HepG2 (cell line): ENCODE measurements at regions not wholly inside any gene's neighbourhood (a gene's known extent, or its start where the extent isn't known, plus 50 kb on each side); places are given as distances from the start of the nearest gene placed in this dataset.

ENCODE experiments used
- CHD4 ChIP-seq: fragments of 200-600 bp; sonication (generic); IDR thresholded peaks from 2 replicates; pipeline ENCODE4 v1.7.0; 2017; ENCODE audit warnings: mild to moderate bottlenecking, low read length, borderline replicate concordance
- CREM ChIP-seq, 2 experiments: sonication (generic) in 1 of 2; formaldehyde crosslinking in 1 of 2; IDR thresholded peaks; 2 replicates each; pipeline versions ENCODE4 v1.4.0 to v1.6.1; 2016 to 2020; ENCODE audit warnings: antibody characterized with exemption in 1 of 2, mild to moderate bottlenecking in 1 of 2, missing genetic modification reagents in 1 of 2
- FOXA1 ChIP-seq, 2 experiments: fragments of 450-650 bp in 1 of 2; sonication (generic) in 1 of 2; formaldehyde crosslinking in 1 of 2; IDR thresholded peaks; 2 replicates each; pipeline versions ENCODE4 v1.4.0 to v1.6.1; 2016 to 2020; ENCODE audit warnings: missing genetic modification reagents in 1 of 2
- FOXK1 ChIP-seq: sonication (generic); formaldehyde crosslinking; IDR thresholded peaks from 2 replicates; pipeline ENCODE4 v1.4.0; 2020; ENCODE audit warnings: low read depth, missing genetic modification reagents, borderline replicate concordance
- KDM5A ChIP-seq: fragments of 200-600 bp; sonication (generic); IDR thresholded peaks from 2 replicates; pipeline ENCODE4 v1.7.0; 2018; ENCODE audit warnings: antibody characterized with exemption, mild to moderate bottlenecking, low read length, borderline replicate concordance
- PRPF4 ChIP-seq: fragments of 200-400 bp; formaldehyde crosslinking; IDR thresholded peaks from 2 replicates; pipeline ENCODE4 v1.6.1; 2016; ENCODE audit warnings: low read length, low read depth; ENCODE audit not compliant: poor library complexity, severe bottlenecking
- RBM39 ChIP-seq: fragments of 200-400 bp; formaldehyde crosslinking; IDR thresholded peaks from one replicate; pipeline ENCODE4 v1.6.1; 2018; ENCODE audit warnings: antibody characterized with exemption, mild to moderate bottlenecking, low read depth, low read length; ENCODE audit not compliant: poor library complexity, severe bottlenecking
- SIX4 ChIP-seq: sonication (generic); formaldehyde crosslinking; IDR thresholded peaks from 2 replicates; pipeline ENCODE4 v1.4.0; 2020; ENCODE audit warnings: missing genetic modification reagents
- TBL1XR1 ChIP-seq: fragments of 150-350 bp; IDR thresholded peaks from 2 replicates; pipeline ENCODE4 v1.6.1; 2014; ENCODE audit warnings: borderline replicate concordance, low read length; ENCODE audit not compliant: partially characterized antibody
- THYN1 ChIP-seq: sonication (generic); formaldehyde crosslinking; IDR thresholded peaks from 2 replicates; pipeline ENCODE4 v1.8.1; 2023; ENCODE audit warnings: low read depth, mild to moderate bottlenecking, moderate library complexity, missing genetic modification reagents, borderline replicate concordance
- XBP1 ChIP-seq: sonication (generic); formaldehyde crosslinking; IDR thresholded peaks from 2 replicates; pipeline ENCODE4 v1.5.0; 2020; ENCODE audit warnings: missing genetic modification reagents
- ZFP1 ChIP-seq: IDR thresholded peaks from 2 replicates; pipeline ENCODE4 v1.6.1; 2016
- ZNF12 ChIP-seq: sonication (generic); formaldehyde crosslinking; IDR thresholded peaks from 2 replicates; pipeline ENCODE4 v1.5.0; 2020; ENCODE audit warnings: missing genetic modification reagents
- ZNF280B ChIP-seq: sonication (generic); formaldehyde crosslinking; IDR thresholded peaks from 2 replicates; pipeline ENCODE4 v1.5.0; 2020; ENCODE audit warnings: missing genetic modification reagents, mild to moderate bottlenecking, borderline replicate concordance
- ZNF337 ChIP-seq: sonication (generic); formaldehyde crosslinking; IDR thresholded peaks from 2 replicates; pipeline ENCODE4 v1.5.1; 2020; ENCODE audit warnings: missing genetic modification reagents, low read depth, mild to moderate bottlenecking, borderline replicate concordance
- ZNF557 ChIP-seq: sonication (generic); formaldehyde crosslinking; IDR thresholded peaks from 2 replicates; pipeline ENCODE4 v1.4.0; 2020; ENCODE audit warnings: missing genetic modification reagents
- ZNF775 ChIP-seq: sonication (generic); formaldehyde crosslinking; IDR thresholded peaks from 2 replicates; pipeline ENCODE4 v1.4.0; 2020; ENCODE audit warnings: missing genetic modification reagents, mild to moderate bottlenecking, moderate library complexity, borderline replicate concordance
- ZSCAN9 ChIP-seq: IDR thresholded peaks from 2 replicates; pipeline ENCODE4 v1.6.1; 2016; ENCODE audit warnings: borderline replicate concordance
- TF ChIP-seq, protein P1 (sequence below), 2 experiments: sonication (generic) in 1 of 2; formaldehyde crosslinking in 1 of 2; IDR thresholded peaks; 2 replicates each; pipeline versions ENCODE4 v1.6.1 to v1.9.0; 2014 to 2022; ENCODE audit warnings: antibody characterized with exemption in 1 of 2, borderline replicate concordance in 1 of 2, inconsistent platforms in 1 of 2, low read depth in 1 of 2, missing genetic modification reagents in 1 of 2
- TF ChIP-seq, protein P2 (sequence below): sonication (generic); formaldehyde crosslinking; IDR thresholded peaks from 2 replicates; pipeline ENCODE4 v1.4.0; 2020; ENCODE audit warnings: mild to moderate bottlenecking, missing genetic modification reagents

DNA sequence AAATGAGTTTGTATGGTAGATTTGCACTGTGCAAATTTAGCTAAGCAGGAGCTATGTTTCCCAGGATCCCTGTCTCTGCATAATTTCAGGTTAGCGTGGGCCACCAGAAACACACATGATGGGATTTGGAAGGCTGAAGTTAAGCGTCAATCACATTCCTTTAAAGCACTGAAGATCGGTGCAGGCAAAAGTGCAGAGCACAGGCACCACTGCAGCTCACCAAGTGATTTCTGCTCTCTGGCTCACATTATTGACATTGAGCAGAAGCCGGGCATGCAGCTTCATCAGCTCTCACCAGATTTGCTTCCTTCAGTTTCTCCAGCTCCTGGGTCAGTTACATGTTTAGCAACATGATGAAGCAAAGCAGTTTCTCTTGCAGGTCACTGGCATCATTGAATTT lies 256.4 kb upstream of the TGFBR2 start (continued):
- TF ChIP-seq, protein P1, sequence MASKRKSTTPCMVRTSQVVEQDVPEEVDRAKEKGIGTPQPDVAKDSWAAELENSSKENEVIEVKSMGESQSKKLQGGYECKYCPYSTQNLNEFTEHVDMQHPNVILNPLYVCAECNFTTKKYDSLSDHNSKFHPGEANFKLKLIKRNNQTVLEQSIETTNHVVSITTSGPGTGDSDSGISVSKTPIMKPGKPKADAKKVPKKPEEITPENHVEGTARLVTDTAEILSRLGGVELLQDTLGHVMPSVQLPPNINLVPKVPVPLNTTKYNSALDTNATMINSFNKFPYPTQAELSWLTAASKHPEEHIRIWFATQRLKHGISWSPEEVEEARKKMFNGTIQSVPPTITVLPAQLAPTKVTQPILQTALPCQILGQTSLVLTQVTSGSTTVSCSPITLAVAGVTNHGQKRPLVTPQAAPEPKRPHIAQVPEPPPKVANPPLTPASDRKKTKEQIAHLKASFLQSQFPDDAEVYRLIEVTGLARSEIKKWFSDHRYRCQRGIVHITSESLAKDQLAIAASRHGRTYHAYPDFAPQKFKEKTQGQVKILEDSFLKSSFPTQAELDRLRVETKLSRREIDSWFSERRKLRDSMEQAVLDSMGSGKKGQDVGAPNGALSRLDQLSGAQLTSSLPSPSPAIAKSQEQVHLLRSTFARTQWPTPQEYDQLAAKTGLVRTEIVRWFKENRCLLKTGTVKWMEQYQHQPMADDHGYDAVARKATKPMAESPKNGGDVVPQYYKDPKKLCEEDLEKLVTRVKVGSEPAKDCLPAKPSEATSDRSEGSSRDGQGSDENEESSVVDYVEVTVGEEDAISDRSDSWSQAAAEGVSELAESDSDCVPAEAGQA (IDR thresholded peaks at IDR 0.05; ENCODE audit: low read depth), result no peak
- TF ChIP-seq, protein P1 (CRISPR knock-in tag; IDR thresholded peaks at IDR 0.05; ENCODE audit: borderline replicate concordance), result no peak
- TF ChIP-seq CHD4 (no peak), TBL1XR1 (no peak), ZNF337 (no peak), FOXK1 (no peak), FOXA1 (IDR thresholded peaks at IDR 0.05) (no peak), FOXA1 (CRISPR knock-in tag; IDR thresholded peaks at IDR 0.05) (peak; percentile 37; the same call in 1 of the 2 replicates), SIX4 (CRISPR knock-in tag) (no peak), ZNF280B (no peak), THYN1 (no peak), XBP1 (CRISPR knock-in tag) (no peak), KDM5A (no peak), CREM (IDR thresholded peaks at IDR 0.05) (no peak), CREM (CRISPR knock-in tag; IDR thresholded peaks at IDR 0.05) (no peak), ZNF557 (no peak), ZNF12 (CRISPR knock-in tag) (no peak), ZFP1 (CRISPR knock-in tag) (no peak), PRPF4 (no peak), ZSCAN9 (CRISPR knock-in tag) (no peak), ZNF775 (no peak), RBM39 (no peak)
- TF ChIP-seq, protein P2, sequence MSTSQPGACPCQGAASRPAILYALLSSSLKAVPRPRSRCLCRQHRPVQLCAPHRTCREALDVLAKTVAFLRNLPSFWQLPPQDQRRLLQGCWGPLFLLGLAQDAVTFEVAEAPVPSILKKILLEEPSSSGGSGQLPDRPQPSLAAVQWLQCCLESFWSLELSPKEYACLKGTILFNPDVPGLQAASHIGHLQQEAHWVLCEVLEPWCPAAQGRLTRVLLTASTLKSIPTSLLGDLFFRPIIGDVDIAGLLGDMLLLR (CRISPR knock-in tag), result no peak
